Iris pigment epithelial cell (primary cell): ENCODE measurements at regions not wholly inside any gene's neighbourhood (a gene's known extent, or its start where the extent isn't known, plus 50 kb on each side); places are given as distances from the start of the nearest gene placed in this dataset.

Experiments used
- DNase-seq: peaks from one replicate; pipeline ENCODE4 v3.0.0-alpha.2; 2011; ENCODE audit warnings: low read depth

- no peak for DNase-seq
These were observed 445.7 kb upstream of the NETO1 start for GRCh38 chr18:73313476-73313875.

- no peak for DNase-seq
These were observed 428.9 kb upstream of the NETO1 start for GRCh38 chr18:73296686-73297085.

DNA sequence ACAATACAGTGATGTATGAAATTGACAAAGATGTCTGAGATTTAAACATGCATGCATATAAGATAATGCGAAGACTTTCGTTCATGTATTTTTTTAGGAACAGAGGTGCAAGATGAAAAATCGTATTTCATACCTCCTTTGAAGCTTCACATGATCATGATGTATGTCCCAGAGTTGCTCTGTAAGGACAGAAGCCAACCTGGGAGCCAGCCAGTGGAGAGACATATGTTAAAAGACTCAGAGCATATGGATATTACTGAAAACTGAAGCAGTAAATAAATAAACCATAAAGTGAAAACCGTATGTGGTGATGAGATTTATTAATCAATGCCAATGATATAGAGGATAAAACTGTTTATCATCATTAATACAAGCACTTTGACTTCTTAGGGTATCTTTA, 424.4 kb upstream of the NETO1 start:
- no peak for DNase-seq

- no peak for DNase-seq
These were observed 421.0 kb upstream of the NETO1 start for GRCh38 chr18:73288813-73289212.

GRCh38 chr18:73286584-73286983, 418.8 kb upstream of the NETO1 start:
- no peak for DNase-seq

DNA sequence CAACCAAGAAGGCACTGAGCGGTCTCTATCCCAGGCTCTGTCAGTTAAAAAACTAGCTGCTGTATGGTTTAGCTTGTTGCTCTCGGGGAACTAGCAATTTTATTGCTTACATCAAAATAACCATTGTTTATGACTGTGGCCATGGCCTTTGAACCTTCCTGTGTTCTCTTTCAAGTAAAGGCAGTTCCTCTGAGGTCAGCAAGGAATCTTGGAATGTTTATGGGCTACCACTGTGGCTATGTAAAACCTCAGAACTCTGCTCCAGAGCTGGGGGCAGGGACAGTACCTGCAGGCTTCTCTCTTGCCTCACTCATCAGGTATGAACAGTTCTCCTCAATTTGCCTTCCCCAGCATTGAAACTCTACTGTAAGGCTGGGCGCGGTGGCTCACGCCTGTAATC, 416.0 kb upstream of the NETO1 start:
- DNase-seq = peak; percentile 15

GRCh38 chr18:73283032-73283431, 415.2 kb upstream of the NETO1 start:
- DNase-seq = peak; percentile 1

DNA sequence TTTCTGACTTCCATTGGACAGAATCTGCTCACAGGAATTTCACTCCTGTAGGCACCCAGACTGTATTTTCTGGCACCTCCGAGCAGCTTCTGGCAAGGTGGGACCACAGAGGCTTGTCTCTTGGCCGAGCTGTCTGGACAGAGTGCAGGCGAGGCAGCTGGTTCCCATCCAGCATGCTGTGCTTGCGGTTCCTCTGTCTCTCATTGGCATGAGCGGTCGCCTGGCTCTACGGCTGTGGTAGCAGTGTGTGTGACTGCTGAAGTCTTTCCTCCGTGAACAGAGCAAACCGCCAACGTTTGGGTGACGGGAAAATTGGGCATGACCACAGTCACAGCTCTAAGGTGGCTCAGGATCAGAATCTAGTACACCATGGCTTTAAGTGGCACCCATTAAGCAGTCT, 411.7 kb upstream of the NETO1 start:
- no peak for DNase-seq

DNA sequence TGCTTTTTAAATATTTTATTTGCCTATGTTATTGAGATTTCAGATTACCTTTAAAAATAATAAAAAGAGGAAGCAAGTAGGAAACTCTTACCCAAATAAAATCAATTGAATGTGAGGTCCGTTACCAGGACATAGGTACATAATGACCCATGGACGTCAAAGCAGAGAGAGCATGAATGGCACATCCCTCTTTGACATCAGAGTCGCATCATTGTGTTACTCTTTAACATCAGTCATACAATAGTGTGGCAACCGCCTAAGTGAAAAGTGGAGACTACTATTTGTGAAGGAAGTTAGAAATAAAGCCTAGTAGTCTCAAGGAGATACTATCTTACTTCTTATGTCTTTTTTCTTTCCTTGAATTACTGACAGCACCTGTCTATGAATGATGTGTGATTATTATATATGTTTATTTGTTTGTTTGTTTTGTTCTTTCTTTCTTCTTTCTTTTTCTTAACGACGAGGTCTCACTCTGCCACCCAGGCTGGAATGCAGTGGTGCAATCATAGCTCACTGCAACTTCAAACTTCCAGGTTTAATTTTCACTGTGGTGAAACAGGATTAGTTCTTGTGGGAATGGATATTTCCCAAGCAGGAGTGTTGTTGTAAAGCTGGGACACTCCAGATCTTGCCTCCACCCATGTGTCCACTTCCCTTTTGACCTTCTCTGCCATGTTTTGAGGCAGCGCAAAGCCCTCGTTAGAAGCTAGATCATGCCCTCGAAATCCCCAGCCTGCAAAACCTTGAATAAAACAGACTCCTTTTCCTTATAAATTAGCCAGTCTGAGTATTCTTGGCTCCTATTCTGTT, 407.2 kb upstream of the NETO1 start:
- DNase-seq = no peak

- no peak for DNase-seq
These were observed 403.3 kb upstream of the NETO1 start for GRCh38 chr18:73270920-73271634.

- no peak for DNase-seq
These were observed 396.8 kb upstream of the NETO1 start for GRCh38 chr18:73264562-73264921.

DNA sequence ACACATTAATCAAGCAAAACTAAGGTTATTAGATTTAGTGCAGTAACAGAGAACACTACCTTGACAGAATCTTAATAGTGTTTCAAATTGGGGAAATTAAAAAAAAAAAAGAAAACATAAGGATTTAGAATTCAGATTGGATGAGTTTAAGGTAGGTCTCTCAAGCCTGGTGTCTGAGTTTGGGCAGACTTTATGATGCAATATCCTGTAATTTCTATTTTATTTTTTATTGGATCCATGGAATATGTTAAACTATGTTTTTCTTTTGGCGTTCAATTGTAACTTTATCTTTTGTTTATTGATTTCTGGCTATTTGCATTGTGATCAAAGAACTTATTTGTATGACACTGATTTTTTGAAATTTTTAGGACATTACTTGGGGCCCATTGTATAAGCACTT, 394.1 kb upstream of the NETO1 start:
- DNase-seq = no peak

DNA sequence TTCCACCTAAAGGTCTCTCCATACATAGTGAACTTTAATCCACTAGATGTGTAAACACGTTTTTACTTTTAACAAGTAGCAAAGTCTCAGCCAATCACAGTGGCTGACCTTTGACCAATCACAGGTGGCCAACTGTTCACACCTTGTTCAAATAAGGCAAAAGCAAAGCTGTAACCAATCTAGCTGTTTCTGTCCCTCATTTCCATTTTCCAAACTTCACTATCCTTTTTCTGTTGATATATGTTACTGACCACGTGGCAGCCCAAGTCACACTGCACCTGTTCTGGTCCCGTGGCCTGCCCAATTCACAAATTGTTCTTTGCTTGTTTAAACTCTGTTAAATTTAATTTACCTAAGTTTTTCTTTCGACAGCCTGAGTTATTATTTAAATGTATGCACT, 393.5 kb upstream of the NETO1 start:
- no peak for DNase-seq

DNA sequence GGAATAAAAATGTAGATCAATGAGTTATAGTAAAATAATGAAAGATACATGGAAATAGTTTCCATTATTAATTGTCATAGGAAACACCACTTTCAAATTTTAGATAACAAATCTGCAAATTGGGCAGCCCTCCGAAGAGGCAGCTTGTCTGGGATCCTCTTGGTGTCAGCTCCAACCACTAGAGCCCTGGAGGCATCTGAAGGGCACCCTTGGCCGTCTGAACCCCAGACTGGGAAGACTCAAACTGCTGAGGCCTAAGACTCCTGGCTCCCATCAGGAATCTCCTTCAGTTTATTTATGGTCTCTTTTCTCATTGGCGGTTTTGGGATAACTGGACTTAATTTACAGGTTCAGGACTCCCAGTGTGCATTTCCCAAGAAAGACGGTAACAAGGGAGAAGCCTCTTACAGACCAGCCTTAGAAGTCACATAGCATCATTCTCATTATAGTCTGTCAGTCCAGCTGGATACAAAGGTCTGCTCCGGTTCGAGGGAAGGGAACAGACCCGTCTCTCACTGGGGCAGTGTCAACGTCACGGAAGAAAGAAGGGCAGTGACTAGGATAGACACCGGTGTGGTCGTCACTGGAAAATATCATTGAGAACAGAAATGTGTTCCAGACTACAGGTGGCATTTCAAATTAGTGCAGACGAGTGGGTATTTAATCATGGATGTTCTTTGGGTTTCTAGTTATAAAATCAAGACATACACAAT, 390.7 kb upstream of the NETO1 start:
- no peak for DNase-seq

- no peak for DNase-seq
These were observed 386.8 kb upstream of the NETO1 start for GRCh38 chr18:73254564-73254963.

DNA sequence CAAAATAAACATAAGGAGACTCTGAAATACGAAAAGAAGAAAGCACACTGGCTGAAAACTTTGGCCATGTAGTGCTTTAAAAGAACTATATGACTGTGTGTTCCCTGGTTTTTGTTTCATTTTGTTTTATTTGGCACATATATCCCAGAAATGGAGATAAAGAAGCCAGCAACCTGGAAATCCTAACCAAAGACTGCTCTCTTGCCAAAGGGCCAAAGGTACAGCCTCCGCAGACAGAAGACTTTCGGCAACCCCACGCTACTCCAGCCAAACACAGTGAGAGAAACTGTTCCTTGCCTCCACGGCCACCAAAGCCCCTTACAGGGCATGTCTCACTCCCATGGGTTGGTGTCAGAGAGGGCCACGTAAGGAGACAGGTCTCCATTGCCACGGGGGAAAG, 381.2 kb upstream of the NETO1 start:
- no peak for DNase-seq

DNA sequence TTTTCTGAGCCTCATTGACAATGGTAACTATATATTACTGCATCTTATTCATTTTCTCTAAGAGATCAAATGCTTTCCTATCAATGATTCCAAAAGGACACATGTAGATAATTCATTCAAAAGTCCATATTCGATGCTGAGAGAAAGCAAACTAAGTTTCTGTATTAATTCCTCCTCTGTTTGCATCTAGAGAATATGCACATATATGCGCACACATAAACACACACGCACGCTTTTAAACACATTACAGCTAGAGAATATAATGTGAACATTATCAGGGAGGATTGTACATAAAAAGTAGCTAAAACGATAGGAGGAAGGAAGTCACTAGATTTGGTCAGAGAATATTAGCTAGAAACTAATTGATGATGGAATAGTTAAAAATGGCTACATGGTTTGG, 379.0 kb upstream of the NETO1 start:
- no peak for DNase-seq

DNA sequence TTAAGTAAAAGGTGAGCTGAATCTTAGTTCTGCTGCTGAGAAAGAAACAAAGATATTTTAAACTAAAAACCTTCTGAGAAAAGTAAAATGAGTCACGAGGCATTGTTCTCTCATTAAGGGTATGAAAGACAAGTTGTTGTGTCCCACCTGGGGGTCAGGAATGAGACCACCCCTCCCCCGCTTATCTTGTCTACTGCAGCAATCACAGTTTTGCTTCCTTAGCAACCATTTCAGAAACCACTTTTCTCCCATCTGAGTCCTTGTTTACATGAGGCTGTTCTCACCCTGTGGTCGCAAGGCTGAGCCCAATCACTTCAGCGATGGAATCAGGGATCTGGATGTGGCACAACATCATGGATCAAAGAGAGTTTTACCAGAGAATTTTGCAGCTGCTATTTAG, 377.6 kb upstream of the NETO1 start:
- DNase-seq = no peak

DNA sequence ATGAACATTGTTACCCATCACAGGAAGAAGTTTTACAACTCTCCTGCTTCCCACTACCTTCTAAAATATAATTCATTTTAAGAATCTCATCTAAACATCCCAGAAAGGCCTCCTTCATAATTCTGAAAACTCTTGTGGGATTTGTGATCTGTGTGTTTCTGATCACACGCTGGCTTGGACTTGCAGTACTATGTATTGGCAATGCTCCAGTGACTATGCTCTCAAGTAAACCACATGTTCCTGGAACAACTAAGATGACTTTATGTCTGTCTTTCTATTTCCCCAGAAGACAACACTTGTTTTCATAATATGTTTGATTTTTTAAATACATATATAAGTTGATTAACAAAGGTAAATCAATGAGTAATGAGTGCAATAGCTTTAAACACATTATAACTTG, 376.6 kb upstream of the NETO1 start:
- peak; percentile 6 for DNase-seq

DNA sequence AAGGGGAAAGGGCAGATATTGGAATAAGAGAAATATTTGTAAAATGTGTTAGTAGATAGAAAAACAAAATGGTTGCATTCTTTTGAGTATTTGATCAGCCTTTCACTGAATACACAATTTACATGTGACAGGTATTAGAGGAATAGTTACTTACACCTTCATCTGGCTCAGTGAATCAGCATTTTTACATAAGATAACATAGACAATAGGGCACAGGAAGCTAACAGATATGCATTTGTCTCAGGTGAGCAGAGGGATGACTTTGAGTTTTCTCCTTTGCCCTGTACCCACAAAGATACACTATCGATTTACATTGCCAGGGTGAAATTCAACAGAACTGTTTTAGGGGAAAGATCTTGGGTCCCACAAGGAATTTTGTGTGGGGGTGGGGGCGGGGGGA, 373.1 kb upstream of the NETO1 start:
- no peak for DNase-seq

DNA sequence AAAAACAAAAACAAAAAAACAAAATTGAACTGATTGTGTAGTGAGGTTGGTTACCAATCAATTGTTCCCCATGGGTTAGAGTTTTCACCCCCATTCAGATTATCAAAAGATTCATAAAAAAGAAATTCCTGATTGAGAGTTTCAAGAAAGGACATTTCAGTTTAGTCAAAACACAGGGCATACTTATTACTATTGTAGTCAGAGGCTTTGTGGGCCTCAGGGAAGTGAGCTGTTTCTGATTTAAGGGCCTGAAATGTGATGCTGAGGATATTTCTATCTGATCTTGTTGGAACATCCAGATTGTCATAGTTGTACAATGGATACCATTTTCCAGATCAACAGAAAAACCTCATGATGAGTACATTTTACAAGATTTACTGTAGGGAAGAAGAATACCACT, 368.1 kb upstream of the NETO1 start:
- no peak for DNase-seq

DNA sequence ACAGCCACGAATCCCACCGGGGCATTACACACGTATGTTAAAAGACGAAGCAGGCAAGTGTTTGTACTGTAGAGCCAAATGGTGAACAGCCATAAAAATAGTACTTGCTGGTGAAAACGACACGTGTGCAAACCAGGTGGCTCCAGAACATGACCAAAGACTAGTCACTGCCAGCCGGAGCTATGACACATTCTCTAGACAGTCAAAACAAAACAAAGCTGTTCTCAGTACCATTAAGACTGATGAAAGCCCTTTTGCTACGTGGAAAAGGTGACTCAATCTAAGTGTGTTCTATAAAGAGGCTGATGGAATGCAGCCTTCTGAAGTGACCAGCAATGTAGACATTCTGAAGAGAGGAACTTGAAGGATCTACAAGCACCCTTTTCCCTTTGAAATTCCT, 367.7 kb upstream of the NETO1 start:
- DNase-seq = peak; percentile 65

DNA sequence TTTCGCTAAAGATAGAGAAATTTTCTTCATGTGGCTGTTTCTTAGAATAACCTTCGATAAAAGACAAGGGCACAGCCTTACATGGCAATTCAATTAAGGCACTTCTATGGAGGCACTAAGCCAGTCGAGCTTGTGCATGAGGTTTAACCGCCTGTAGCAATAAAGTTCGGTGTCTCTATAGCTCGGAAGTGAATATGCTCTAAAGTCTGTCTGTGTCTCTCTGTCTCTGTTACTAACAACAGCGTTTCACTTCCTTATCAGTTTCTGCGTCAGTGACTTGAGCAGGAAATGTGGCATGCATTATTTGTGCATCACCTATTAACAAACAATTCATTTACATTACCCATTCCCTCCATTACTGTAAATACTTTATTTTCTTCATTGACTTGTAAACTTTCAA, 365.1 kb upstream of the NETO1 start:
- DNase-seq = no peak
